ENCODE measurements at regions not wholly inside any gene's neighbourhood (a gene's known extent, or its start where the extent isn't known, plus 50 kb on each side); places are given as distances from the start of the nearest gene placed in this dataset.
"Not testable (repeated sequence)": the region's sequence is repeated elsewhere in the genome, so short reads cannot be mapped to it uniquely, and the experiment has no call there.

DNA sequence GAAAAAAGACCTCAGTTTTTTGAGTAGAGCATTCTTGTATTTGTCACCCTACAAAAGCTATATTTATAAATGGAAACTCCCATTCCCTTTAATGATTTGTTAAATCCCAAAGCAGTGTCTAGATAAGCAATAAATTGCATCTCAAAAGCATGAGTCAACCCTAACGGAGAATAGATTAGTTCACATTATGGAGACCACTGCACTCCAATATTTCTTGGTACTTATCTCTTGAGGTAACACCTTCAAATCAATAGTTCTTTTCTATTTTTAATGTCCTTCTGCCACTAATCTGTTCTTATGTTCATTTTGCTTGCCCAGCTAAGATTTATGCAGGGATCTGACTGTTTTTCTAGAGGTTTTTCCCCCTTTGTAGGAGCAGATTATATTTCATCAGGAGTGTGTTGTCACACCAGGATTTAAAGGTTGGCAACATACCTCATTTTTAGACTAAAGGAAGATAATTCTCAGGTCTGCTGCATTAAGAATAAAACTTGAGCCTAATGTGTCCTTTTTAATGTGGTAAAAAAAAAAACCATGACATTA is 91.4 kb upstream of the ADGRG2 start:
- Histone ChIP-seq H3K4me3 (ENCODE audit: low read length) (no peak overlapping the region), H3K36me3 (ENCODE audit: insufficient read depth, low read length) (no peaks in the 10 kb centered on the region), H3K4me1 (ENCODE audit: insufficient read depth, low read length) (no peaks in the 10 kb centered on the region), H3K27ac (ENCODE audit: low read depth in 1 of 2, low read length in 2 of 2) (no peak overlapping the region), H3K9me3 (ENCODE audit: control insufficient read depth in 1 of 2, insufficient read depth in 1 of 2, low read length in 2 of 2) (no peaks in the 10 kb centered on the region), H3K27me3 (ENCODE audit: control insufficient read depth in 1 of 2, insufficient read depth in 2 of 2, low read length in 2 of 2) (no peaks in the 10 kb centered on the region)
- no peak for DNase-seq
- Mint-ChIP-seq H3K27ac (no peak overlapping the region), H3K27me3 (peaks cover 7% of the 10 kb centered on the region), H3K36me3 (ENCODE audit: low read depth) (no peaks in the 10 kb centered on the region), H3K4me1 (ENCODE audit: low read depth) (no peaks in the 10 kb centered on the region), H3K9me3 (no peaks in the 10 kb centered on the region), H3K4me3 (no peak overlapping the region)
- intact Hi-C loops (cut with DNase I, micrococcal nuclease), result no loop called here
- no peak for ATAC-seq (ENCODE audit: poor library complexity)
- ChIA-PET CTCF (no interaction called here), POLR2A (no interaction called here)
- TF ChIP-seq, protein P1, sequence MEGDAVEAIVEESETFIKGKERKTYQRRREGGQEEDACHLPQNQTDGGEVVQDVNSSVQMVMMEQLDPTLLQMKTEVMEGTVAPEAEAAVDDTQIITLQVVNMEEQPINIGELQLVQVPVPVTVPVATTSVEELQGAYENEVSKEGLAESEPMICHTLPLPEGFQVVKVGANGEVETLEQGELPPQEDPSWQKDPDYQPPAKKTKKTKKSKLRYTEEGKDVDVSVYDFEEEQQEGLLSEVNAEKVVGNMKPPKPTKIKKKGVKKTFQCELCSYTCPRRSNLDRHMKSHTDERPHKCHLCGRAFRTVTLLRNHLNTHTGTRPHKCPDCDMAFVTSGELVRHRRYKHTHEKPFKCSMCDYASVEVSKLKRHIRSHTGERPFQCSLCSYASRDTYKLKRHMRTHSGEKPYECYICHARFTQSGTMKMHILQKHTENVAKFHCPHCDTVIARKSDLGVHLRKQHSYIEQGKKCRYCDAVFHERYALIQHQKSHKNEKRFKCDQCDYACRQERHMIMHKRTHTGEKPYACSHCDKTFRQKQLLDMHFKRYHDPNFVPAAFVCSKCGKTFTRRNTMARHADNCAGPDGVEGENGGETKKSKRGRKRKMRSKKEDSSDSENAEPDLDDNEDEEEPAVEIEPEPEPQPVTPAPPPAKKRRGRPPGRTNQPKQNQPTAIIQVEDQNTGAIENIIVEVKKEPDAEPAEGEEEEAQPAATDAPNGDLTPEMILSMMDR (IDR thresholded peaks at IDR 0.05), result no peak

DNA sequence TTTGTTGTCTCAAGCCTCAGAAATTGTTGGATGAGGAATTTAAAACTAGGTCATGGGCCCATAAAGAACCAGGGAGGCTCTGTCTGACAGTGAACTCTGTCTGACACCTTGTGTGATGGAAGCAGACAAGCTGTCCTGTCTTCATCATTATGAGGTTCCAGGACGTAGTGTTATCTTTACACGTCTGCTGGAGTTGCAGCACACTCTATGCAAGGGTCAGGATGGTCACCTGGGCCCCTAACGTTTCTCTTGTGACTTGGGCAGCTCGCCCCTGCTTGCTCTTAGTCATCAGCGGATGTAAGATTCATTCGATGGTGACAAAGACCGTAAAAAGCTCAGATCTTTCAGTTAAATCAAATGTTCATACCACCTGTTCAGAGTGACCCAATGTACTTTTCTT is 92.0 kb upstream of the ADGRG2 start:
- H3K4me1 Mint-ChIP-seq (ENCODE audit: low read depth), result no peaks in the 10 kb centered on the region

DNA sequence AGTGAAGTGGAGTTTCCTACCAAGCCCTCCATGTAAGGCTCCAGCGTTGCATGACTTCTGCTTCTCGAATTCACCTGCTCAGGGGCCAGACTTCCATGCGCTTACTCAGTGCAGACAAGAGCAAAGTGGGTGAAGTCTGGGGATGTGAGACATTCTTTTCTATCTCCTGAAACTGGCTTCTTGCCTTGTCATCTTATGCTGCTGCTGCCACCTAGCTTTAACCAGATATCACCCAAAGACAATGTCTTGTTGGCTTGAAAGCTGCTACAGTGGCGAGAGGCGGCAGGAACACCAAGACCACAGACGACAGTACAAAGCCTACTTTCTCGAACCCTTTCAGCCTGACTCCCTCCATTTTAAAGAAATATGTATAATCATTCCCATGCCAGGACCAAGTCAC is 103.6 kb upstream of the ADGRG2 start:
- intact Hi-C loops (cut with DNase I, micrococcal nuclease), result no loop called here
- H3K27ac ChIP-seq (ENCODE audit: low read depth in 1 of 2, low read length in 2 of 2), result no peak overlapping the region
- H3K4me1 Mint-ChIP-seq (ENCODE audit: low read depth), result no peaks in the 10 kb centered on the region
- no peaks in the 10 kb centered on the region for H3K36me3 Mint-ChIP-seq (ENCODE audit: low read depth)
- no peaks in the 10 kb centered on the region for H3K9me3 Mint-ChIP-seq
- POLR2A ChIA-PET, result no interaction called here
- H3K4me1 ChIP-seq (ENCODE audit: insufficient read depth, low read length), result no peaks in the 10 kb centered on the region
- H3K9me3 ChIP-seq (ENCODE audit: control insufficient read depth in 1 of 2, insufficient read depth in 1 of 2, low read length in 2 of 2), result no peaks in the 10 kb centered on the region
- no peak overlapping the region for H3K4me3 ChIP-seq (ENCODE audit: low read length)
- DNase-seq (peak in 2 of 14 experiments; percentile 0 to 17), ATAC-seq (ENCODE audit: poor library complexity) (no peak)
- CTCF ChIA-PET, result no interaction called here
- no peaks in the 10 kb centered on the region for H3K36me3 ChIP-seq (ENCODE audit: insufficient read depth, low read length)
- H3K27me3 Mint-ChIP-seq, result peaks cover 11% of the 10 kb centered on the region
- no peak overlapping the region for H3K4me3 Mint-ChIP-seq
- TF ChIP-seq, protein P1 (IDR thresholded peaks at IDR 0.05), result no peak
- no peak overlapping the region for H3K27ac Mint-ChIP-seq
- peaks cover 0 to 3% of the 10 kb centered on the region in 2 experiments for H3K27me3 ChIP-seq (ENCODE audit: control insufficient read depth in 1 of 2, insufficient read depth in 2 of 2, low read length in 2 of 2)

More for the DNA sequence above, 92.0 kb upstream of the ADGRG2 start:
- intact Hi-C loops (cut with DNase I, micrococcal nuclease), result no loop called here
- DNase-seq, result no peak
- Histone ChIP-seq H3K27ac (ENCODE audit: low read depth in 1 of 2, low read length in 2 of 2) (no peak overlapping the region), H3K9me3 (ENCODE audit: control insufficient read depth in 1 of 2, insufficient read depth in 1 of 2, low read length in 2 of 2) (no peaks in the 10 kb centered on the region), H3K27me3 (ENCODE audit: control insufficient read depth in 1 of 2, insufficient read depth in 2 of 2, low read length in 2 of 2) (no peaks in the 10 kb centered on the region), H3K36me3 (ENCODE audit: insufficient read depth, low read length) (no peaks in the 10 kb centered on the region), H3K4me1 (ENCODE audit: insufficient read depth, low read length) (no peaks in the 10 kb centered on the region), H3K4me3 (ENCODE audit: low read length) (no peak overlapping the region)
- Mint-ChIP-seq H3K36me3 (ENCODE audit: low read depth) (no peaks in the 10 kb centered on the region), H3K9me3 (no peaks in the 10 kb centered on the region), H3K4me3 (no peak overlapping the region), H3K27me3 (peaks cover 7% of the 10 kb centered on the region), H3K27ac (no peak overlapping the region)
- no peak for ATAC-seq (ENCODE audit: poor library complexity)
- ChIA-PET POLR2A (no interaction called here), CTCF (no interaction called here)
- TF ChIP-seq, protein P1 (IDR thresholded peaks at IDR 0.05), result no peak

DNA sequence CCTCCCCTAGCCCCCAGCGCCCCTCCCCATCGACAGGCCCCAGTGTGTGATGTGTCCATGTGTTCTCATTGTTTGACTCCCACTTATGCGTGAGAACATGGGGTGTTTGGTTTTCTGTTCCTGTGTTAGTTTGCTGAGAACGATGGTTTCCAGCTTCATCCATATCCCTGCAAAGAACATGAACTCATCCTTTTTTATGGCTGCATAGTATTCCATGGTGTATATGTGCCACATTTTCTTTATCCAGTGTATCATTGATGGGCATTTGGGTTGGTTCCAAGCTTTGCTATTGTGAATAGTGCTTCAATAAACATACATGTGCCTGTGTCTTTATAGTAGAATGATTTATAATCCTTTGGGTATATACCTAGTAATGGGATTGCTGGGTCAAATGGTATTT is 107.6 kb upstream of the ADGRG2 start:
- H3K4me3 ChIP-seq (ENCODE audit: low read length); H3K27me3 ChIP-seq (ENCODE audit: control insufficient read depth in 1 of 2, insufficient read depth in 2 of 2, low read length in 2 of 2); H3K36me3 Mint-ChIP-seq (ENCODE audit: low read depth); DNase-seq; POLR2A ChIA-PET; H3K9me3 Mint-ChIP-seq; CTCF ChIA-PET; ATAC-seq (ENCODE audit: poor library complexity); H3K36me3 ChIP-seq (ENCODE audit: insufficient read depth, low read length); H3K27ac ChIP-seq (ENCODE audit: low read depth in 1 of 2, low read length in 2 of 2); H3K27me3 Mint-ChIP-seq; intact Hi-C loops (cut with DNase I, micrococcal nuclease); H3K4me3 Mint-ChIP-seq; H3K27ac Mint-ChIP-seq; H3K4me1 ChIP-seq (ENCODE audit: insufficient read depth, low read length); H3K9me3 ChIP-seq (ENCODE audit: control insufficient read depth in 1 of 2, insufficient read depth in 1 of 2, low read length in 2 of 2); H3K4me1 Mint-ChIP-seq (ENCODE audit: low read depth): not testable (repeated sequence)
